ENCODE measurements at regions not wholly inside any gene's neighbourhood (a gene's known extent, or its start where the extent isn't known, plus 50 kb on each side); places are given as distances from the start of the nearest gene placed in this dataset.

DNA sequence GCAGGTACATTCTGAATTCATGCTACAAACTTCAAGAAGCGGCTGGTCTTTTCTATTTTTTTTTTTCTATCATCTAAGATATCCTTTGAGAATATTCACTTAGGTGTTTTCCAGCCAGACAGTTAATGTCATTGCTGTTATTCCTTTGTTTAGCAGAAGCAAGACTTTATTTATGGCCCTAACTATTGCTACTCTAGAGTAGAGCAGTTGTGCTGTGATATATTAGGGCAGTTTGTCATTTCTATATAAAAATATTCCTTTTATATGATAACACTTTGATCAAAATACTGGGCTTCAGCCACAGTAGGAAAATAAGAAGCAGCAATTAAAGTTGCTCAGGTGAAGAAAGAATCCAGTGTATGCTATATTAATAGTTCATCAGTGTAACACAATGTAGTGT, 959.3 kb downstream of the NCAM2 start:
- no peak for TF ChIP-seq SUZ12 (IDR thresholded peaks at IDR 0.05; ENCODE audit: extremely low read depth, insufficient read depth, insufficient read length)
- Histone ChIP-seq H3K36me3 (ENCODE audit: insufficient read depth, insufficient read length, low read length) (no peaks in the 10 kb centered on the region), H3K9ac (ENCODE audit: insufficient read length, low read depth) (no peak overlapping the region), H3K9me3 (ENCODE audit: insufficient read depth, low read length) (no peaks in the 10 kb centered on the region), H3K4me3 (ENCODE audit: insufficient read length, low read depth) (no peak overlapping the region), H3K27me3 (ENCODE audit: insufficient read depth, insufficient read length) (no peaks in the 10 kb centered on the region), H3K4me1 (ENCODE audit: insufficient read depth, insufficient read length) (no peaks in the 10 kb centered on the region)
- DNase-seq (ENCODE audit: low read depth, low spot score): no peak

DNA sequence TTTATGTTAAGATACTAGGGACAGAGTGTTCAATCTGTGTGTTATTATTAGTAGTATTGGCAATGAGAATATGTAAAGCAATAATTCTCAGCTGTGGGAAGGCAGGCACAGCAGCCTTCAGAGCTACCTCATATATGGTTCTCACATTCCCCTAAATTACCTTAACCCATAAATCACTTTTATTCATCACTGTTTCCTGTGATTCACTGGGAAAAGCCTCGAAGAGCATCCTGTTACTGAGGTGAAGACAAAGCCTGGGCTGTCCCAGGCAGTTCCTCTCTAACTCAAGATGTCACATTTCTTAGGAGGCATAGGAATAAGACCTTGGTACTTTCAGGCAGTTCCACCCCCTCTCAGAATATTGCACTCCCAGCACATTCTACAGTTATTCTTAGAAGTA, 965.7 kb downstream of the NCAM2 start:
- no peaks in the 10 kb centered on the region for H3K27me3 ChIP-seq (ENCODE audit: insufficient read depth, insufficient read length)
- H3K4me1 ChIP-seq (ENCODE audit: insufficient read depth, insufficient read length): no peaks in the 10 kb centered on the region
- no peak overlapping the region for H3K9ac ChIP-seq (ENCODE audit: insufficient read length, low read depth)
- no peaks in the 10 kb centered on the region for H3K36me3 ChIP-seq (ENCODE audit: insufficient read depth, insufficient read length, low read length)
- no peak overlapping the region for H3K4me3 ChIP-seq (ENCODE audit: insufficient read length, low read depth)
- DNase-seq (ENCODE audit: low read depth, low spot score): no peak
- TF ChIP-seq SUZ12 (IDR thresholded peaks at IDR 0.05; ENCODE audit: extremely low read depth, insufficient read depth, insufficient read length) (no peak), YY1 (IDR thresholded peaks at IDR 0.05; ENCODE audit: insufficient read depth, insufficient read length) (no peak), ZNF274 (IDR thresholded peaks at IDR 0.05; ENCODE audit: low read depth, low read length) (no peak)
- H3K9me3 ChIP-seq (ENCODE audit: insufficient read depth, low read length): peaks cover 30% of the 10 kb centered on the region

DNA sequence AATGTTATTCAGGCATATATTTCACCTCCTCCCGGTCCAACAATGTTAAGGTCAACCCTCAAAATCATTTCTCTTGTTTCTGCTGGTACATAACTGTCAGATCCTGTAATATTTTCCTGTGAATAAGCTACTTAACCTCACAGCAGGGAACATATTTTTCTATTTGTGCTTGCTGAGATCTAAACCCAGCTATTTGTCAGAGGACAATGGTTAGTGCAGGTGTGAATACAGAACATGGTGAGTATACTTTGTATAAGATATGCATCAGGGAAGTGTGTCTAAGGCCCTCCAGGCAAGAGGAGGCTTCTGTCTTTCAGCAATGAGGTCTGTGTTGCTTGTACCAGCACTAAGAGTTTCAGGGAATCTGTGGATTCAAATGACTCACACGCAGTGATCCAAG, 970.6 kb downstream of the NCAM2 start:
- DNase-seq (ENCODE audit: low read depth, low spot score): no peak
- Histone ChIP-seq H3K4me1 (ENCODE audit: insufficient read depth, insufficient read length) (no peaks in the 10 kb centered on the region), H3K9ac (ENCODE audit: insufficient read length, low read depth) (no peak overlapping the region), H3K27me3 (ENCODE audit: insufficient read depth, insufficient read length) (no peaks in the 10 kb centered on the region), H3K4me3 (ENCODE audit: insufficient read length, low read depth) (no peak overlapping the region), H3K36me3 (ENCODE audit: insufficient read depth, insufficient read length, low read length) (no peaks in the 10 kb centered on the region), H3K9me3 (ENCODE audit: insufficient read depth, low read length) (peaks cover 22% of the 10 kb centered on the region)
- TF ChIP-seq SUZ12 (IDR thresholded peaks at IDR 0.05; ENCODE audit: extremely low read depth, insufficient read depth, insufficient read length) (no peak), ZNF274 (IDR thresholded peaks at IDR 0.05; ENCODE audit: low read depth, low read length) (no peak), YY1 (IDR thresholded peaks at IDR 0.05; ENCODE audit: insufficient read depth, insufficient read length) (no peak)

DNA sequence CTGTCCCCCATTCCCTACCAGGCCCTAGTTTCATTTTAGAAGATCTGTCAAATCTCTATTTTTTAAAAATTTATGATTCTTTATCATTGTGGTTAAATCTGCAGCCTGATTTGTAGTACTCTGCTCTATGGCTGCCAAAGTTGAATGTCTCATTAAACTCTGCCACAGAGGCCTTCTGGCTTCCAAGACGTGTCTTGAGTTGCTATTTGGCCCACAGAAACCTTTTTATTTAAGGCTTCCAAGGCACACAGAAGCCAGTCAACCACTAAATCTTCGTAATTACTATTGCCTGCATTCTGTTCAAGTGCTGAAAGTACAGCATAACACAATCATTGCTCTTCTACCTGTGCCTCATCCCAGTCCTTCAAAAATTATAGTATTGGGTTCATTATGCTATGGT, 971.0 kb downstream of the NCAM2 start:
- Histone ChIP-seq H3K9ac (ENCODE audit: insufficient read length, low read depth) (no peak overlapping the region), H3K4me3 (ENCODE audit: insufficient read length, low read depth) (no peak overlapping the region), H3K4me1 (ENCODE audit: insufficient read depth, insufficient read length) (no peaks in the 10 kb centered on the region), H3K36me3 (ENCODE audit: insufficient read depth, insufficient read length, low read length) (no peaks in the 10 kb centered on the region), H3K27me3 (ENCODE audit: insufficient read depth, insufficient read length) (no peaks in the 10 kb centered on the region), H3K9me3 (ENCODE audit: insufficient read depth, low read length) (peaks cover 18% of the 10 kb centered on the region)
- TF ChIP-seq ZNF274 (IDR thresholded peaks at IDR 0.05; ENCODE audit: low read depth, low read length) (no peak), SUZ12 (IDR thresholded peaks at IDR 0.05; ENCODE audit: extremely low read depth, insufficient read depth, insufficient read length) (no peak), YY1 (IDR thresholded peaks at IDR 0.05; ENCODE audit: insufficient read depth, insufficient read length) (no peak)
- no peak for DNase-seq (ENCODE audit: low read depth, low spot score)

DNA sequence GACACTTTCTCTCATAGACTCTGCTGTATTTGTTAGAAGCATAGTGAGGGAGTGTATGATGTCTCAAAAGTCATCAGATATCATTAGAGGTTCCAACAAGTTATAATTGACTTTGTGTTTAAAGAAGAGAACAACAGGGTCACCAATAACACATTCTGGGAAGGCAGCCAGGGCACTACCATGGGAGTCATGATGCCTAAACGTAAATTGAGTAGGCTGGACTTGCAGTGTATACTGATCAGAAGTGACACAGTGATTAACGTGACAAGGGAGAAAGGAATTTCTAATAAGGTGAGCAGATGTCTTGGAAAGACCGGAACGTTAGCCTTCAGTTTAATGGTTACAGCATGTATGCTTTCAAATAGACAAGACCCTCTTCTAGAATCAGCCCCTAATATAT, 973.2 kb downstream of the NCAM2 start:
- TF ChIP-seq SUZ12 (IDR thresholded peaks at IDR 0.05; ENCODE audit: extremely low read depth, insufficient read depth, insufficient read length): no peak
- no peak for TF ChIP-seq ZNF274 (IDR thresholded peaks at IDR 0.05; ENCODE audit: low read depth, low read length)
- TF ChIP-seq YY1 (IDR thresholded peaks at IDR 0.05; ENCODE audit: insufficient read depth, insufficient read length): no peak
- DNase-seq (ENCODE audit: low read depth, low spot score): no peak
- H3K4me1 ChIP-seq (ENCODE audit: insufficient read depth, insufficient read length): no peaks in the 10 kb centered on the region

DNA sequence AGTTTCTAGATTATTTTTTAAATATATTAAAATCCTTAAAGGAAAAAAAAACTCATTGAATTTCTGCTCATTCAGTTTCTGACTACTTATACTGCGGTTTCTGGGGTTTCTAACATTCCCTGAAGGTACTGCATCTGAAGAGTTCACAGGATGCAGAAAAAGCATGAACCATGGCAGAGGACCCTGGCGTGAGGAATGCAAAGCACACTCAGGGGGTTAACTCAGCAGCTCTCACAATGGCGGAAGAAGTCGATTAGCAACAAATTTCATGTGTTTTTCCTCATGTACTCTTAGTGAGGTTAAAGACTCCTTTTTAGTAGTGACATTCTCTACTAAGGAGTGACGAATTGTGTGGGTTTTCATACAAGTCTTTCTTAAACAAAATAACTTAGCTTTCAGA, 975.6 kb downstream of the NCAM2 start:
- Histone ChIP-seq H3K4me1 (ENCODE audit: insufficient read depth, insufficient read length) (no peaks in the 10 kb centered on the region), H3K36me3 (ENCODE audit: insufficient read depth, insufficient read length, low read length) (no peaks in the 10 kb centered on the region), H3K9me3 (ENCODE audit: insufficient read depth, low read length) (peaks cover 6% of the 10 kb centered on the region; the same call in 1 of the 2 replicates), H3K9ac (ENCODE audit: insufficient read length, low read depth) (no peak overlapping the region), H3K27me3 (ENCODE audit: insufficient read depth, insufficient read length) (no peaks in the 10 kb centered on the region), H3K4me3 (ENCODE audit: insufficient read length, low read depth) (no peak overlapping the region)
- no peak for TF ChIP-seq ZNF274 (IDR thresholded peaks at IDR 0.05; ENCODE audit: low read depth, low read length)
- no peak for TF ChIP-seq SUZ12 (IDR thresholded peaks at IDR 0.05; ENCODE audit: extremely low read depth, insufficient read depth, insufficient read length)
- TF ChIP-seq YY1 (IDR thresholded peaks at IDR 0.05; ENCODE audit: insufficient read depth, insufficient read length): no peak
- no peak for DNase-seq (ENCODE audit: low read depth, low spot score)

More for the DNA sequence above, 973.2 kb downstream of the NCAM2 start:
- H3K4me3 ChIP-seq (ENCODE audit: insufficient read length, low read depth): no peak overlapping the region
- no peak overlapping the region for H3K9ac ChIP-seq (ENCODE audit: insufficient read length, low read depth)
- no peaks in the 10 kb centered on the region for H3K36me3 ChIP-seq (ENCODE audit: insufficient read depth, insufficient read length, low read length)
- H3K9me3 ChIP-seq (ENCODE audit: insufficient read depth, low read length): peaks cover 5% of the 10 kb centered on the region; the same call in 1 of the 2 replicates
- no peaks in the 10 kb centered on the region for H3K27me3 ChIP-seq (ENCODE audit: insufficient read depth, insufficient read length)

DNA sequence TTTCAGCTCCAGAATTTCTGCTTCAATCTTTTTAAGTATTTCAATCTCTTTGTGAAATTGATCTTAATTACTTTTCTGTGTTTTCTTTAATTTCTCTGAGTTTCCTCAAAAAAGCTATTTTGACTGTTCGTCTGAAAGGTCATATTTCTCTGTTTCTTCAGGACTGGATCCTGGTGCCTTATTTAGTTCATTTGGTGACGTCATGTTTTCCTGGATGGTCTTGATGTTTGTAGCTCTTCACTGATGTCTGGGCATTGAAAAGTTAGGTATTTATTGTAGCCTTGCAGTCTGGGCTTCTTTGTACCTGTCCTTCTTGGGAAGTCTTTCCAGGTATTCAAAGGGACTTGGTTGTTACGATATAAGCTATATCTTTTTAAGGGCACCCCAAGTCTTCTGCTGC, 998.7 kb downstream of the NCAM2 start:
- TF ChIP-seq YY1 (IDR thresholded peaks at IDR 0.05; ENCODE audit: insufficient read depth, insufficient read length): no peak
- TF ChIP-seq ZNF274 (IDR thresholded peaks at IDR 0.05; ENCODE audit: low read depth, low read length): no peak
- no peak for TF ChIP-seq SUZ12 (IDR thresholded peaks at IDR 0.05; ENCODE audit: extremely low read depth, insufficient read depth, insufficient read length)
- Histone ChIP-seq H3K4me3 (ENCODE audit: insufficient read length, low read depth) (no peak overlapping the region), H3K27me3 (ENCODE audit: insufficient read depth, insufficient read length) (no peaks in the 10 kb centered on the region), H3K9me3 (ENCODE audit: insufficient read depth, low read length) (no peaks in the 10 kb centered on the region), H3K4me1 (ENCODE audit: insufficient read depth, insufficient read length) (no peaks in the 10 kb centered on the region), H3K36me3 (ENCODE audit: insufficient read depth, insufficient read length, low read length) (no peaks in the 10 kb centered on the region), H3K9ac (ENCODE audit: insufficient read length, low read depth) (no peak overlapping the region)
- no peak for DNase-seq (ENCODE audit: low read depth, low spot score)

All from NT2/D1 (cell line).